NOMO-1 treated with DMSO at 0.1 percent for 48 hours (cell line): ENCODE measurements at regions not wholly inside any gene's neighbourhood (a gene's known extent, or its start where the extent isn't known, plus 50 kb on each side); places are given as distances from the start of the nearest gene placed in this dataset.
"Not testable (repeated sequence)": the region's sequence is repeated elsewhere in the genome, so short reads cannot be mapped to it uniquely, and the experiment has no call there.

Experiments used
- DNase-seq: peaks from one replicate; lab custom pipeline; 2025; ENCODE audit not compliant: unreplicated experiment; lab: John Stamatoyannopoulos, UW

DNA sequence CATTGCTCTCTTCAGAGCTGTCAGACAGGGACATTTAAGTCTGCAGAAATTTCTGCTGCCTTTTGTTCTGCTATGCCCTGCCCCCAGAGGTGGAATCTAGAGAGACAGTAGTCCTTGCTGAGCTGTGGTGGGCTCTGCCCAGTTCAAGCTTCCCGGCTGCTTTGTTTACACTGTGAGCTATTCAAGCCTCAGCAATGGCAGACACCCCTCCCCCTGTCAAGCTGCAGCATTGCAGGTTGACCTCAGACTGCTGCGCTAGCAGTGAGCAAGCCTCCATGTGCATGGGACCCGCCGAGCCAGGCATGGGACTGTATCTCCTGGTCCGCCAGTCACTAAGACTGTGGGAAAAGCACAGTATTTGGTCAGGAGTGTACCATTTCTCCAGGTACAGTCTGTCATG is 53.6 kb upstream of the MAPK10 start:
- not testable (repeated sequence) for DNase-seq

DNA sequence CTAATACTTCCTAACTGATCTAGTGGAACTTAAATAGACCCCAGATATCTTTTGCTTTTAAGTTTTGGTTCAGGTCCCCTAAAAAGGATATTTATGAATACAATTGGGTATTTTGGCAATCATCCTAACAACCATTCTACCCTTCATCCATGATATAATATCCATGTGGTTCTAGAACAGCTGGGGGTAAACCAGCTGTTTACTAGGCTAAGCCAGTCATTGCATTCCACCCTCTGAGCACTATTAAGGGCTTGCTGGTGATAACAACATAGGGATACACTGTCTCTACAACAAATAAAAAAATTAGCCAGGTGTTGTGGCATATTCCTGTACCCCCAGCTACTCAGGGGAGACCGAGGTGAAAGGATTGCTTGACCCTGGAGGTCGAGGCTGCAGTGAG is 54.8 kb upstream of the MAPK10 start:
- no peak for DNase-seq

DNA sequence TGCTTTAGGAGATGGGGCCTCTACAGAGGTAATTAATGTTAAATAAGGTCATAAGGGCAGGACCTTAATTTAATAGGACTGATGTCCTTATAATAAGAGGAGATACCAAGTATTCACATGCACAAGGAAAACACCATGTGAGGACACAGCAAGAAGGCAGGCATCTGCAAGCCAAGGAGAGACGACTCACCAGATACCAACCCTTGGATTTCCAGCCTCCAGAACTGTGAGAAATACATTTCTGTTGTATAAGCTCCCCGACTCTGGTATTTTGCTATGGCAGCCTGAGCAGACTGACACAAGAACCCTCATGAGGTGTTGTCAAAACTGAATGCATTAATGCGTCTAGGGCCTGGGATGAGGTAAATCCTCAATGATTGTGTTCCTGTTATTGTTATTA is 56.2 kb upstream of the MAPK10 start:
- no peak for DNase-seq

DNA sequence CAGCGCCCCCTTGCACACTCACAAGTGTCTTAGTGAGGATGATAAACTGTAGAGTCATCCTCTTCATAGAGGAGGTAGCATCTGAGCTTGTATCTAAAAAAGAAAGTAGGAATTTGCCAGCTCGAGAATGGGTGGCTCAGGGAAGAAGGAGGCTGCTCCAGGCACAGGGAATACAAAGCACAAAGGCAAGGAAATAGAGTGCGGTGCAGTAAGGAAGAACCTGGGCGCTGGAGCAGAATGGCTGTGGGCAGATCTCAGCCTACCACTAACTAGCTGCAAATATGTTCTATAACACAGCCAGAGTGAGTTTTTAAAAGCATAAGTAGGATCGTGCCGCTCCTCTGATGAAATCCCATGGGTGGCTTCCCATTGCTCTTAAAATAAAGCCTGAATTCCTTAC is 61.6 kb upstream of the MAPK10 start:
- no peak for DNase-seq

DNA sequence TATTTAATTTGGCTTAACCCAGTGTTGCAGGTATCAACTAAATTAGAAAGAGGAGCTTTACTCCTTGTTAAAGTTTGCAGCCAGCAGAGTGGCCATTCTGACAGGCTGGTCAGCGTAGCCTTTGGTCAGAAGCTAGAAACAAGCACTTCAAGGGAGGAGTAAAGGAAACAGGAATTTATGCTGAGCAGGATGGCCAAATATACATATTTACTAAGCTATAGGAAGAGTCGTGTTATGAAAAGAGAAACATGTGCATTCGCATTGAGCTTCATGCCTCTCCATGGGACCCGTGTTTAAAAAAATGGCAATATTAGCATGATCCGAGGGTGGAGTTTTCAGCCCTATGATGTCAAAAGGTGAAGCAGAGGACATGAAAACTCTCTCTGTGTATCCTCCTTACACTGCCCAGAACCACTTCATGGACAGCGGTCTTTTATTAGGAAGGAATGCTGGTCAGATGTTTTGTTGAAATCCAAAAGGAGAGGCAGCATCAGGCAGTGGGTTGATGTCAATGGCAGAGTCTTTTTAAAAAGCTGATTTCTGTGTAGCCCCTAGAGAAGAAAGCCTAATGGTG is 71.8 kb upstream of the MAPK10 start:
- no peak for DNase-seq

DNA sequence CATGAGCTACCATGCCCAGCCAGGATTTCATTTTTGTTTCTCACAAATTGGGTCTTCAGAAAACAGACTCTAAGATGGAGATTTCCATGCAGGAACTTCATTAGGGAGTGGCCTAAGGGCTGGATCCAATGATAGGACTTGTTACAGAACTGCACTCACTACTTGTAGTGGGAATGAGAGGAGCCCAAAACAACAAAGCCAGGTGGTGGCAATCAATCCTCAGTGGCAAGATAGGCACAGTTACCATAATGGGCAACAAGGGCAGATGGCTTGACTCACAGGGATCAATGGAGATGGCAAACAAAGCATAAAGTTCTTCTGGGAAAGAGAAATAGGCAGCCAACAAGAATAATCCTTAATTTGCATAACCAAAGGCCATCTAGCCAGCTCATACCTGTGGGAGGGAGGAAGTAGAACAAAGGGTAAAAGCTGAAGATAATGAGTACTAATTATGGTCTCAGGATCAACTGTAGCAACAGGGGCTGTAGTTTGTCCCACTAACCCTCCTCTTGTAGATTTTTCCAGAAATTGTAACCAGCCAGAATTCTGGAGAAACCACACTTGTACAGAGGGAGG is 72.8 kb upstream of the MAPK10 start:
- no peak for DNase-seq

DNA sequence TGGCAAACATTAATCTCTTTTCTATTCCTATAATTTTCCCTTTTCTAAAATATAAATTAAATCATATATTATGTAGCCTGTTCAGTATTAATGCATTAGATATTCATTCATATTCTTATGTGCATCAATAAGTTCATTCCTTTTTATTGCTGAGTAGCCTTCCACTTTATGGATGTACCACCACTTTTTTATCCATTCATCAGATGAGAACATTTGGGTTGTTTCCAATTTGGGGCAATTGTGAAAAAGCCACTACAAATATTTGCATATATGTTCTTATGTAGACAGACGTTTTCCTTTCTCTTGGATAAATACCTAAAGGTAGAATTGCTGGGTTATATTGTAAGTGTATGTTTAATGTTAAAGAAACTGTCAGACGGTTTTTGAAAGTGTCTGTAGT is 79.4 kb upstream of the MAPK10 start:
- no peak for DNase-seq

DNA sequence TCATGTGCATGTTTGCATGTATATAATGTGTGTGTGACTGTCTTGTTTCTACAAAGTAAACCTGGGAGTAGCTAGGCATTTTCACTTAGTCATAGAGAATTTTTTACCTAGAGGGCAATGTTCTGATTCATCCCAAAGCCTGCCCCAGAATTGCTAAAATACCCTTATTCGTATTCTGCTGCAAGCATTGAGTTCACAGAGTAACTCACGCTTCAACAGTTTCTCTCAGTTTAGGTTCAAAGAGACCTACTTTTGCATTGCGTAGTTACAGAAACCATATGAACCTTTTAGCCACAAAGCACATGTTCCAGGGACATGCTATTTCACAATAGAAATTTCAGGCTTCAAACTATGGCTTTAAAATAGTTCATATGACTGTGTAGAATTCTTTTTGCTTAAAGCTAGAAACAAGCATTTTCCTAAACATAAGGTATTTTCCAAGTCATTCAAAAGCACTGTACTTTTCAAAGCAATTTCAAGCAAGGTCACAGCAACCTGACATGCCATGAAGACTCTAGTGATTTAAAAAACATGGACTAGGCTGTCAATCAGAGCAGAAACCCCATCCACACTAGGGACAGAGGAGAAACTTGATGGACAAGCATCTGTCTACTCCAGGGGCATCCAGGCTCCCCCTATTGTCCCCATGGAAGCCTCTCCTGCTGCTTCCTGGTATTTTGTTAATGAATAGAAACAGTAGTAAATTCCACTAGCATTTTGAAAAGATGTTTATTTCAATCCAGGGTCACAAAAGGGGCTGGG is 81.5 kb upstream of the MAPK10 start:
- DNase-seq: no peak

DNA sequence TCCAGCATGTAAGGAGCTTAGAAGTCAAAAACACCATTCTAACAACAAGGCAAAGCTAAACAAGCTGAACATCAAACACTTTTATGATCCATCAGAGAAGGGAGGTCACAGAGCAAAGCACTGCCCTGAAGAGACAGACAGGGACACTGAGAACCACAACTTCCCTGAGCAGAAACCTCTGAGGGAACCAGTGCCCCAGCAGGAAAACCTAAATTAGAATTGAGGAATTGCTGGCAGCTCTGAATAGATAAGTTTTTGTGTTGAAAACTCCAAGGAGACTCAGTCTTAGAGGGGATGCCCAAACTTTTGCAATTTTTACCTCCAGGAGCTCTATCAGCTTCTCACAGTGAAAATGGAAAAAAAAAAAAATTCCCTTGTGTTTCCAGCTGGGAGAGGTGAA is 83.0 kb upstream of the MAPK10 start:
- no peak for DNase-seq

DNA sequence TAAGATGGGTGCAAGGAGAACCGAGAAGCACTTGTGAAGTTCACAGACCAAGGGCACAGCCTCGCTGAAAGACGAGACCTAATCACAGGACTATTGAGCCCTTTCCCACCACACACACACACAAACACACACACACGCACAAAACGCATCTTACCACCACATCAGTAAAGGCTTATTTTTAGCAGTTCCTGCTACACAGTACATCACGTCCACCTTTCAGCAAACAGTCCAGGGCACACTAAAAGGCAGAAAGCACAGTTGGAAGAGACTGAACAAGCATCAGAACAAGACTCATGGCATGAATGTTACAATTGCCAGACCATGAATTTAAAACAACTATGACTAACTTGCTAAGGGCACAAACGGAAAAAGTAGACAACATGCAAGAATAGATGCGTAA is 83.6 kb upstream of the MAPK10 start:
- no peak for DNase-seq

DNA sequence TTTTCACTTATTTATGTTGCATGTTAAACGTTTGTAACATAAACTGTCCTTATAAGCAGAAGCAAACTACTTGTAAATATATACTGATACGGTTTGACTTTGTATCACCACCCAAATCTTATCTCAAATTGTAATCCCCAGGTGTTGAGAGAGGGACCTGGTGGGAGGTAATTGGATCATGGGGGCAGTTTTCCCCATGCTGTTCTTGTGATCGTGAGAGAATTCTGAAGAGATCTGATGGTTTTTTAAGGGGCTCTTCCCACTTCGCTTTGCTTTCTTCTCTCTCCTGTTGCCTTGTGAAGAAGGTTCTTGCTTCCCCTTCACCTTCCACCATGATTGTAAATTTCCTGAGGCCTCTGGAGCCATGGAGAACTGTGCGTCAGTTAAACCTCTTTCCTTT is 87.1 kb upstream of the MAPK10 start:
- DNase-seq: no peak

DNA sequence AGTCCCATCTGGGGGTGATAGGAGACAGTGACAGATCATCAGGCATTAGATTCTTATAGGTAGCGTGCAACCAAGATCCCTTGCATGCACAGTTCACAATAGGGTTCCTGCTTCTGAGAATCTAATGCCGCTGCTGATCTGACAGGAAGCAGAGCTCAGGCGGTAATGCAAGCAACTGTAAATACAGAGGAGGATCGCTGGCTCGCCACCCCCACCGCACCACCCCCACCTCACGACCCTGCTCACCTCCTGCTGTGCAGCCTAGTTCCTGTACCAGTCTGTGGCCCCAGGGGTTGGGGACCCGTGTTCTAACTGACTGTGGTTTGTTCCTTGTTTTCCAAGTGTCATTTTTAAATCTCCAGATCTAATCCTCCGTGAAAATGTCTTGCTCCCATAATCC is 89.0 kb upstream of the MAPK10 start:
- no peak for DNase-seq

DNA sequence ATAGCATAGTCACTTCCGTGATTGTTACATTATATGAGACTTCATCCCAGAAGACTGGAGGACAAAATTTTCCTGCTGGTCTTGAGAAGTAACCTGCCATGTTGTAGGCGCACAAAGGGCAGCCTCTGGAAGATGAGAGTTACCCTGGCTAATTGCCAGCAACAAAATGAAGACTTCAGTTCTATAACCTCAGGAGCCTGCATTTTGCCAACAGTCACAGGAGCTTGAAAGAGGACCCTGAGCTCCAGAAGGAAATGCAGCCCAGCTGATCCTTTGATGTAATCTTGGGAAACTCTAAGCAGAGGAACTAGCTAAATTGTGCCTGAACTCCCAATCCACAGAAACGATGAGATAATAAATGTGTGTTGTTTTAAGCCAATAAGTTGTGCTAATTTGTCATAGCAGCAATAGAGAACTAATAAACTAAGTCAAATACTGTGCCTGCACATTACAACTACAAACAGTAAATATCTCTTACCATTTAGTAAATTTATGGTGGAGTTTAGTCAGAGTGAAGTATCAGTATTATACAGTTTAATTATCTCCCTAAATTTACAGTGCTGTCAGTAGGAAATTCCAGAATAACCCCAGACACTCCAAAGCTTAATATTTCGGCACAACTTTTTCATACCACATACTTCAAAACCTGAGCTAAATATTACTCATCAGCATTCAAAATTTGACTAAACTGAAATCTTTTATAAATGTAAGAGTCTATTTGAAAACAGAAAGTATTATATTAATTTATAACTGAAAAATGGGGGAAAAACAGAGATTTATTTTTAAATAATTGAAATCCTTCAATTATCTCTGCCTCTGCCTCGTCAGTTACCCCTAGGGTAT is 90.1 kb upstream of the MAPK10 start:
- no peak for DNase-seq

DNA sequence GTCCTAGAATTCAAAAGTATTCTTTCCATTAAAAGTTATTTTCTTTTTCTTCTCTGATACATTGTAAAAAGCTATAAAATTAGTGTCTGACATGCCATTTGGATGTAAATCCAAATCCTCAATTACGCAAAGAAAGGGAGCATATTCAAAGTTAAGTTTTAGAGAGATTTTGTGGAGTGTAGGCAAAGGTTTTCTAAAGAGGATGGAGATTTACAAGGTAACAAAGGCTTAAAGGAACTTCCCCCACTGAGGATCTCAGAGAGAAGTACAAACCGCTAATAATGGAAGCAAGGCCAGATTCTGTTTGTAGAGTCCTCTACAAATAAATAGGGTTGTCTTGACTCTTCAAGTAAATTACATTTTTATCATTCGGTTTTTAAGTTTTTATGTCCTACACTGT is 91.0 kb upstream of the MAPK10 start:
- no peak for DNase-seq

DNA sequence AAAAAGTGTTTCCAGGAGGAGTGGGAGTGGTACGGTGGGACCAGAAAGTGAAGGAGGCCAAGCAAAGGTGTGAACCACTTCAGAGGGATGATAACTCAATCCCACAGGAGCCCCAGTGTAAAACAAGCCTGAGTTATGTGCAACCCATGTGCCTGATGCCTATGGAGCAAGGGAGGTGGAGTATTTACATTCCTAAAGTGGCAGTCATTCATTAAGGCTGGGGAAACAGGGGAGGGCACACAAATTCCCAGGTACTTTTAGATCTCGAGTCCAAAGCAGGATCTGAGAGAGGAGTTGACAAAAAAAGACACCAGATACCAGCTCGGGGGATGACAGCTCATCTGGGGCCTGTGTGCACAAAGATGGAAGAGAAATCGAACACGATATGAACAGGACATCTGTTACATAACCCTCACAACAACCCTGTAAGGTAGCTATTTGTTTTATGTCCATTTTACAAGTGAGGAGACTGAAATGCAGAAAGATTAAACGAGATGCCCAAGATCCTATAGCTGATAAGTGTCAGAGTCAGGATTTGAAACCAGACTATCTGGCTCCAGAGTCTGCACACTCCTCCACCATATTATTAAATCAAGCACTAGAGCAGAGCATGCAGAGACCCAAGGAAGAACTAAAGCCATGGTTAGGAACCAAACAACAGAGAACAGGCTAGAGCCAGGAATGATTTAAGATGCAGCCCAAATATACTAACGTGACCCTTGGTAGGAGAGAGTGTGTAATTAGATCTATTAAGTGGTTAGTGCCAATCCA is 91.9 kb upstream of the MAPK10 start:
- DNase-seq: no peak

DNA sequence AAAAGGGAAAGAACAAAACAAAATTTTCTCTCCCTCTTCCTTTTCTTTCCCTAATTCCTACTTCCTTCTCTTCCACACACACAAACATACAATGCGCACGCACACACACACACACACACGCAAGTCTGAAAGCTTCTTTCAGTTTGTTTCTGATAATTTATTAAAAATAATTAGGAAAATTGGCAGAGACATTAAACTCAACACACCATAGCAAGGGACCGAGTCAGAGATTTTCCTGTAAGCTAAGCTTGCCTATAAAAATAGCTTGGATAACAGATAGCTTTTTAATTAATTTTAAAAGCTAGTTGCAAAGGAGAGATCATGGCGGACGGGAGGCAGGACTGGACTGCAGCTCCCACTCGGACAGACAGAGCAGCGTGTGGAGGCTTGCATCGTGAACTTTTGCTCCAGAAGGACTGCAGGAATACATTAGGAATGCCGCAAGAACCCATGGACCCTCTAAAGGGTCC is 92.6 kb upstream of the MAPK10 start:
- no peak for DNase-seq

DNA sequence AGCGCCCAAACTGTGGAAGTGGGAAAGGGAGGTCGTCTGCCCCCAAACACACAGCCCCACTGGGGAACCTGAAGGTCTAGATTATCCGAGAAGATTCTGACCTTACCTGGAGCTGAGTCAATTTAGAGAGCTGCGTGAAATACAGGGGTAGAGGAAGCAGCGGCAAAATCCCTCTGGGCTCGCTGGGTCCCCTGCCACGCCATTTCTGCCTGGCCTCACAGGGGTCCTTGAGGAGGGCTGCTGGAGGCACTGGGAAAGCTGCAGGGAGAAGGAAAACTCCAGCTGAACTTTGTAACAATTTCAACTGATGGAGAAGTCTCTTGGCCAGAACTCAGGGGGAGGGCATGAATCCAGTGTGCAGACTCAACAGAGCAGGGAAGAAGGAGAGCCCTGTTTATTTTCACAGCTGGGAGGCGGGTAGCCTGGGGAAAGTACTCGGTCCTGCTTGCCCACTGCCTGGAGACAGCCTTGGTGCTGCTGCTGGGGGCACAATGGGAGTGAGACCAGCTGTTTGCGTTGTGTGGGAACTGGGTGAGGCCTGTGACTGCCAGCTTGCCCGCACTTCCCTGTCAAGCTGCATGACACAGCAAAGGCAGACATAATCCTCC is 93.2 kb upstream of the MAPK10 start:
- DNase-seq: no peak

DNA sequence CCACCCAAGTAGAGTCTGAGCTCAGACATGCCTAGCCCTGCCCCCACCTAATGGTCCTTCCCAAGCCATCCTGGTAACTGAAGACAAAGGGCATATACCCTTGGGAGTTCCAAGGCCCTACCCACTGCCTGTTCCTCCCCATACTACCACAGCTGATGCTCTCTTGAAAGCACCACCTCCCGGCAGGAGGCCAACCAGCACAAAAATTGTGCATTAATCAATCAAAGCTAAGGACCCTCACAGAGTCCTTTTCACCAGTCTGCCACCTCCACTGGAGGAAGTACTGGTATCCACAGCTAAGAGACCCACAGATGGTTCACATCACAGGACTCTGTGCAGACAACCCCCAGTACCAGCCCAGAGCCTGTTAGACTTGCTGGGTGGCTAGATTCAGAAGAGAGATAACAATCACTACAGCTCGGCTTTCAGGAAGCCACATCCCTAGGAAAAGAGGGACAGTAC is 93.8 kb upstream of the MAPK10 start:
- not testable (repeated sequence) for DNase-seq

DNA sequence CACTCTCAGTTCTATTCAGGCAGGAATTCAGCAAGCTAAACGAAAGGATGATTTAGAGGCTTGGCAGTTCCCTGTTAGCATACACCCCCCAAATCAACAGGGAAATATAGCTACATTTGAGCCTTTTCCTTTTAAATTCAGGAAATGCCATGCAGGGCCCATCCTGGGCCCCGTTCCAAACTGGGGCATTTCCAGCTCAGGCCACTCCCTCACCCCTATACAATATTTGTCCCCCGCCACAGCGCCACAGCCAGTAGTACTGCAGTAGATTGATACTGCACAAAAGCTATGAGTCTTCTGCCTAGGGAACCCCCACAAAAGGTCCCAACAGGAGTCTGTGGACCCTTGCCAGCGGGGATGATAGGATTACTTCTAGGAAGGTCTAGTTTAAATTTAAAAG is 102.0 kb upstream of the MAPK10 start:
- no peak for DNase-seq

DNA sequence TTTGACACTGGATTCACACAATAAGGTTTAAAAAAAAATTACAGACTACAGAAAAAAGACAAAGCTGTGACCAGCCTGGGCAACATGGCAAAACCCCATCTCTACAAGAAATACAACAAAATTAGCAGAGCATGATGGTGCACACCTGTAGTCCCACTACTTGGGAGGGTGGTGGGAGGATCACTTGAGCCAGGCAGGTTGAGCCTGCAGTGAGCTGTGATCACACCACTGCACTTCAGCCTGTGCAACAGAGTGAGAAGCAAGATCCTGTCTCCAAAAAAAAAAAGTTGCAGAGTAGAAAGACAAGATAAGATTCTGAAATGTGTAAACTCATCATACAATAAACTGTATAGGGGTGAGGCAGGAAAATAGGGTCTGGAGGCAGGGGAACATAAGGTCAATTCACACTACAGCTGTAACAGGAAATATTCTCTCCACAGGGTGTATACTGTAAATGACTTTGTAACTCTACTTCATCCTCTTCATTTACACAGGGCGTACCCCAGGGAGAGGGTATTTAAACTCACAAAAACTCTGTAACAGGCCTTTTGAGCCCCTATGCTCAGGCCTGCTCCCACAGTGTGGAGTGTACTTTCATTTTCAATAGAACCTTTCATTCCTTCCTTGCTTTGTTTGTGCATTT is 112.6 kb upstream of the MAPK10 start:
- no peak for DNase-seq
